ENCODE measurements at regions not wholly inside any gene's neighbourhood (a gene's known extent, or its start where the extent isn't known, plus 50 kb on each side); places are given as distances from the start of the nearest gene placed in this dataset.
"Not testable (repeated sequence)": the region's sequence is repeated elsewhere in the genome, so short reads cannot be mapped to it uniquely, and the experiment has no call there.

DNA sequence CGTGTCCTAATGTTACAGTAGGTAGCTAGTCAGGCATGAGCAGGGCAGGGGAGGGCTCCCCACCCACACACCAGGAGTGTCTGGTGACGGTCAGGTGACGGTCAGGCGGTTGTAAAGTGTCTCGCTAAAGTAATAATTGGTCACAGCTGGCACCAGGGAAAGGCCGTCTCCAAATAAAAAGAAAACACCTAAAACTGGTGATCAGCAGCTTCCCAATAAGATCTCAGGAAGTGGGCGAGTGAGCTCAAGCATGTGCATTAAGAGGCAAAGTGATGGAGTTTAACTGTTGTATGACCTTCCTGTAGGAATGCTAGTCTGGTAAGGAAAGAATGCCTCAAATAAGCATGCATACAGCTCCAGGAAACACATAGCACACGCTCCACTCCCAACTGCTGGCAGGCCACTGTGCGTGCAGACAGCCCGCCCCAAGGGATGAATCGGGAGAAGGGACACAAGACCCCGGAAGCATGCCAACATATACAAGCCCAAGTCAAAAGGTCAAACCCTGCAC, 177.1 kb downstream of the RNF144A start:
- no peak for DNase-seq

DNA sequence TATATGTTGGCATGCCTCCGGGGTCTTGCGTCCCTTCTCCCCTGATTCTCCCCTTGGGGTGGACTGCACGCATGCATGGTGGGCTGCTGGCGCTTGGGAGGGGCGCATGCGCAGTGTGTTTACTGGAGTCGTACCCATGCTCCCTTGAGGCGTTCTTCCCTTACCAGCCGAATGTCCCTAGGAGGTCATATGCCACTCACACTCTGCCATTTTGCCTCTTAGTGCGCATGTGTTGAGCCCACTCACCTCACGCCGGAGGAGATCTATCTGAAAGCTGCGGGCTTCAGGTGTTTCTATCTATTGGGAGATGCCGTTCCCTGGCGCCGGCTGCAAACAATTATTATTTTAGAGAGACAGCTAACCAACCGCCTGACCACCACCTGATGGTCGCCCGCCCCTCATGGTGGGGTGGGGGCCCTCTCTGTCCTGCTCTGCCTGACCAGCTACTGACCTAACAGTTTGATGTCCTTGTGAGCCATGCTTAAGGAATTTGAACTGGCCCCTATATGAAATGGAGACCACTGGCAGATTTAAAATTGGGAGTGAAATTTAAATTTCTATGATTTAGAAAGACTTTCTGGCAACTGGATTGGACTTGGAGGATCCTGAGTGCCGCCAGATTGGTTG, 179.6 kb downstream of the RNF144A start:
- DNase-seq = no peak

DNA sequence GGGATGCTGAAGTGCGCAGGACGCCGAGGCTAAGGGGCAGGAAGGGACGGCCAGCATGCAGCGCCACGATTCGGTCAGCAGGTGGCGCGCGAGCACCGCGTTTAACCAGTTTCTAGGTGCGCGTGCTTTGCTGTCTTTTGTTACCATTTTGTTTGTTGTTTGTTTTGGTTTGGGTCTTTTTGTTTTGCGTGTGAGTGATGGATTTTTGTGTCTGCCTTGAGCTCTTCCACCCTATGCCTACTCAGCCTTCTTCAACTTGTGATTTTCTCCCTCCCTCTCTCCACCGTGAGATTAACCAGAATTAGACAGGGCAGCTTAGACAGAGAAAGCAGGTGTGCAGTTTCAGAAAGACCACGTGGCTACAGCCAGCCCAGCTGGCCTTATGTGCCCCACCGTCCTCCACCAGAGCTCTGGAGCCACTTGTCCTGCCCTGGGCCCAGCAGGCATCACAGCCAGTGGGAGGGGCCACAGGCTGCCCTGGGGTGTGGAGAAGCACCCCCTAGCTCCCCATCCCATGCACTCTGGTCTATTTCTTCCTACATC, 180.2 kb downstream of the RNF144A start:
- DNase-seq = peak; percentile 33 to 69 (median 60)

DNA sequence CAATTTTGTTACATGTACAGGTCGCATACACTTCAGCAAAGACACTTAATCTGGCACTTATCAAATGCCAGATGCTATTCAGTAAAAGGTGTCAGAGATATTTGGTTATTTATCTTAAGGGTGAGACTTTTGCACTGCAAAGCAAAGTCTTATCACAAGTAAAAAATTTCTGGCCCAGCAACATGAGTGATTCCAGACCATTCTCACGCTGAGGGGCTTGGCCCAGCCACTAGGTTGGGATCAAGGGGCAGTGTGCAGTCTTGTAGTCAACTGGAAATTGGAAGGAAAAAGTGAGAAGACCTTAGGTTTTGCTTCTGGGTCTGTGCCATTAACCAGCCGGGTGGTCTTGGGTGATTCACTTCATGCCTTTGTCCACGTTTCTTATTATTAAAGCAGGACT, 181.6 kb downstream of the RNF144A start:
- DNase-seq = no peak

DNA sequence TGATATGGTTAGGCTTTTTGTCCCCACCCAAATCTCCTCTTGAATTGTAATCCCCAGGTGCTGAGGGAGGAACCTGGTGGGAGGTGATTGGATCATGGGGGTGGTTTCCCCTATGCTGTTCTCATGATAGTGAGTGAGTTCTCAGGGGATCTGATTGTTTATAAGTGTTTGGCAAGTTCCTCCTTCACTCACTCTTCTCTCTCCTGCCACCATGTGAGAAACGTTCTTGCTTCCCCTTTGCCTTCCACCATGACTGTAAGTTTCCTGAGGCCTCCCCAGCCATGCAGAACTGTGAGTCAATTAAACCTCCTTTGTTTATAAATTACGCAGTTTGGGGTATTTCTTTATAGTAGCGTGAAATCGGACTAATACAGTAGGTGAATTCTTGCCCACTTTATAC, 182.5 kb downstream of the RNF144A start:
- not testable (repeated sequence) for DNase-seq

DNA sequence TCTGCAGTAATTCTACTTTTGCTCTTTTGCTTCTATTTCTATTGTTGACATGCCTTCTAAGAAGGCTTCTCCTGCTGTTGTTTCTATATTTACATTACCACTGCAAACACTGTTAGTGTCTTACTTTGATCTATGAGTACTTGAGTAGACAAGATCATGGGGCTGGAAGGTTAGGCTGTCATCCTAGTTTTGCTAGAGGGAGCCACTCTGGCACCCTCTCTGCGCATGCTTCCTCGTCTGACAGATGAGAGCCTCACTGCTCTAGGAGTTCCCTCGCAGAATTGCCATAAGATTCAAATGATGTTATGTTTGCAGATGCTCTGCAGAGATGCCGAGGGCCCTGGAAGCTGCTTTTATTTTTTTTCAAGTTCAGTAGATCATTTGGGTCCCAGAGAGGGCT, 185.6 kb downstream of the RNF144A start:
- DNase-seq = no peak

DNA sequence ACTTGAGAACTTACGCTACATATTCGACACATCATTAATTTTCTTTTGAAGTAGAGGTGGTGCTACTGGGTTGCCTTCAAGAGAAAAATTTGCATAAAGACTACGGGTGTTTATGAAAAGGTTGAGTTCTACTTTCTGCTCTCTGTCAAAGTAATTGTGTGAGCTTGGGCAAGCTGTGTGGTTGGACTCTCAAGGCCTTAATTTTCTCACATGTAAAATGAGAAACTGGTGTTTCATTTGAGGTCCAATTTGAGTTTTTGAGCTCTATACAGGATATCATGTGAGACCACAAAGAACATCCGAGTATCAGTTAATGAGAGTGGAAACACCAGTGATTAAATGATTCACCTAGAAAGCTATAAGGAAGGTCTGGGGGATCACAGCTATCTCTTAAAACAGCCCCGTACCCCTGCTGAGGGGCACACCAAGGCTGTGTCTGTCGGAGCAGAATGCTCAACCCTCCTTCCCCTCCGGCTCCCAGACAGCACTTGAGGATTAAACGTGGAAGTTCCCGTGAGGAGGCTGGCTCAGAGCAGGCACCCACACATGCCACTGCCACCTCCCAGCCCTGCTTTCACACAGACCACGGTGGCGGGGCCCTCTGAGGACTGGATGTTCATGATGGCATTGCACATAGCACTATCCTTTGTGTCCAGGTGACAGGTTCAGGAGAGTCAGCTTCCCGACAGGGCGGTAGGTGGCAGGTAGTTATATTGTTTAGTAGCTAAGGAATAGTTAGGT, 191.8 kb downstream of the RNF144A start:
- no peak for DNase-seq

DNA sequence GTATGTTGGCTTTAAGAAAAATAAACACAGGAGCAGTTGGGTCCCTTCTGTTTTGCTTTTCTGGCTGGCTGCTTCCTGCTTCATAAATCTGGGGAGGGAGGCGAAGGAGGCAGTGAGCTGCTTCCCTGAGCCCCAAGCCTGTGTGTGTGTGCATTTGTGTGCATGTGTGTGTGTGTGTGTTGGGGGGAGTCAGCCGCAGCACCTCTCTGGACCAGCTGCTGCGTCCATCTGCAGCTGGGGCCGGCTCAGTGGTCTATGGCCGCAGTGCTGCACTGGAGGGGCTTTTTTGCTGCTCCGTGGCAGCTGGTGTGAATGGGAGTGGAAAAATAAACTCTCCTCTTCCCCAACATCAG, 192.3 kb downstream of the RNF144A start:
- no peak for DNase-seq

DNA sequence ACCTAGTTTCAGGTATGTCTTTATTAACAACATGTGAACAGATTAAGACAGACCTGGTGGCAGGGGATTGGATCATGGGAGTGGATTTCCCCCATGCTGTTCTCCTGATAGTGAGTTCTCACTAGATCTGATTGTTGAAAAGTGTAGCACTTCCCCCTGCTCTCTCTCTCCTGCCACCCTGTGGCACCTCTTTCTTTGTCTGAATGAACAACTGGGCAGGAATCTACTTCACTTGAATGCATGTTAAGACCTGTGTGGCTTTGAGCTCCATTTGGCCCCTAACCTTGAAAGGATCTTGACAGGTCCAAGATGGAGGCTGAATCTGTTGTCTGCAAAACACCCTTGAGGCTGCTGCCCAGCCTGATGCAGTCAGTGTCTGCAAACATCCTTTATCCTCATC, 194.4 kb downstream of the RNF144A start:
- no peak for DNase-seq

DNA sequence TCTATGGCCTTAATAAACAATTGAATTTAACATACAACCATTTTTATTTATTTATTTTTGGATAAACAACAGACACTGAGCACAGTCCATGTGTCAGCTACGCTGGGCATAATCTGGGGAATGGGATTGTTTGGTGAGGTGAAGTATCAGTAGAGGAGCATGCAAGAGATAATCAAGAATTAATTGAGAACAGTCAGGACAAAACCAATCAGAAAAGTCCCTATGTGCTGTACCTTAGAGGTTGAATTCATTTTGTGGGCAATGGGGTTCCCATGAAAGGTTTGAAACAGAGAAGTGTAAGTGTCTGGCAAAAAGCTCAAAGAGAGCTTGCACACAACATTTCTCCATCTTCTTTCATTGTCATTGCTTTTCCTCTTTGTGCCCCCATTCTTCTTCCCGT, 198.2 kb downstream of the RNF144A start:
- DNase-seq = no peak

DNA sequence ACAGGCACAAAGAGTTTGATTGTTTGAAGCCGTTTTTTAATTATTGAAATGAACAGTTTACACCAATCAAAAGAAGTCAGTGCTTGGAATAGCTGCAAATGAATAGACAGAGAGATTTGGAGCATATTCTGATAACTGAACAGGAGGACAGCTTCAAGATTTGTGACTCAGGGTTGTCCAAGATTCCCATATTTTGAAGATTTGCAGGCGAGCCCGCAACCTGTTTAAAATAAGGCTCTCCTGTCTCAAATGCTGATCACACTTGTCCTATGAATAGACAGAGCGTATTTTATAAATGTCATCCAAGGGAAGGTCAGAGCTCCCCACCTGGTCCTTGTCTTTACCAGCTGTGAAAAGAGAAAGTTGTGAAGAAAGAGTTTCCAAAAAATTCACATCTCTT, 198.7 kb downstream of the RNF144A start:
- DNase-seq = no peak

DNA sequence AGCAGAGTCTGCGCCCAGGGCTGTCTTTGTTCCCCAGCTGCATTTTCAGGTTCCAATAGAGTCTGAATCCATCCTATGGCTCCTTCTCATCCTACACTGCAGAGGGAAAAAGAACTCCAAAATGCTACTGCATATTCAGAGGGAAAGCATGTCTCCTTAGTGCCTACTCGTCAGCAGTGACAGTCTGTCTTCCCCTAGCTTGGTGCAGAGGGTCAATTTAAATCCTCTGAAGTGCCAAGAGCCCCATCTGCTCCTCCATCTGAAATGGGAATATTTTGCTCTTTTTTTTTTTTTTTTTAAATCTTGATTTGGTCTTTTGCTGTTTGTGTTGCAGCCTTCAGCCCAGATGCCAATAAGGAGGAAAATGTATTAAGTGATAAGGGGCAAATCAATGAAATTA, 199.3 kb downstream of the RNF144A start:
- no peak for DNase-seq

DNA sequence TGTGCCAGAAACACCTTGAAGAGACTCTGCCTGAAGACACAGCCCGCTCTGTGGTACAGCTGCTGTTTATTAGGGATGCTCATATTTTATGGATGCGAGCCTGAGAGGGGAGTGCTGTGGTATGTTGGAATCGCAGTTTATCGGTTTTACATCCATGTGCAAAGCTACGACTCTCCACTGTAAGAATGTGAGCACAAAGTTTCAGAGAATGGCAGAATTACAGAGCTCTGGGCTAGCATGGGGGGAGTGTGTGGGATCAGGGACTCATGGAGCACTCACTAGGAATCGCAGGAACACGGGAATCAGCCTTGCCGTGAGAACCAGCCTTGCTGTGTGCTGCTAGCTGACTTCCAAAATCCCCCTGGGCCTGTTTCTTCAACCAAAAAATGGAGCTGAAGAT, 199.9 kb downstream of the RNF144A start:
- DNase-seq = no peak

DNA sequence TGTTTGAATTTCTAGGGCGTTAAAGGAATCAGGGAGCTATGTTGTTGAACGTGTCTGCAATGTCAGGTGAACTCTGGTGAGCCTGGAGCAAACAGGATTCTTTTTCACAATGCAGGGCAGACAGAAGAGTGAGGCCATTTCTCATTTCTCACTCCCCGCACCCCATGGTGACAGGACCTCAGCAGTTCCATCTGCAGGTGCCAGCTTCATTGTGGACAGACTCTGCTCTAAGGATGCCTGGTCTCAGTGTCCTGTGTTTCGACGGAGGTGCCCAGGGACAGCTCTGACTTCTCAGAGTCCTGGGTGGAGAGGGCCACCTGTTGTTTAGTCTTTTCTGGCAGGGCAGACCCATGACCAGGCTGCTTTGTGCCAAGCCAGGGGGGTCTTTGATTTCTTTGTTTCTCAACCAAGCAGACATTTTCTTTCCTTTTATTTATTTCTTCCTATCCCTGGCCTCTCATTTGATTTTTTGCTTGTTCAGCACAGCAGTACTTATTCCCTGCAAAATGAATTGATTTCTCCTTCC, 201.5 kb downstream of the RNF144A start:
- DNase-seq = no peak

DNA sequence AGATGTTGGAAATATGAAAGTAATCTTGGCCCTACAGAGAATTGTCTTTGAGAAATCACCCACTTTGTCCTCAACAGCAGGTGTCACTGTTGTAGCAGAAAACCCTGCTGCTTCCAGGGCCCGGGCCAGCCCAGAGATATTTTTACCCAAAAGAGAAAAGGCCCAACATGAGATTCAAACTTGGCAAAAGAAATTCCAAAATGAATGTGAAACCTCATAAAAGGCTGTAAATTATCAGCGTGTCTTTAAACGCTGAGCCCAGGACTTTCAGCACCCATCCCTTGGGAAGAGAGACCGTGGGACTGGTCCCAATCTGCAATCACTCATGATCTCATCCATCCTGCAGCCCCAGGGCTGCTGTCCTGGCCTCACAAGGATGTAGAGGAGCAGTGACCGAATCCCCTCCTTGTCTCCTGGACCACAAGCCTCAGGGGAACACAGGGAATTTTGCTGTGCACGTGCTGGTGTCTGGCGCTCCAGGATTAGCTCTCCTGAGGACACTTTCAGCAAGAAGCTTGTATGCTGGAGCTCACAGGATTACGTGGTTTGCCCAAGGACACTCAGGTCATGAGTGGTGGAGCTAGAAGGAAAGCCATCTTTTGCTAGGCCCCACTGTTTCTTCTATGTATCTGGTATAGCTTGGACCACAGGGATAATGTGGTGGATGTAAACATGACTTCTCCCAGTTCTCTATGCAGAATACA, 202.1 kb downstream of the RNF144A start:
- DNase-seq = no peak

DNA sequence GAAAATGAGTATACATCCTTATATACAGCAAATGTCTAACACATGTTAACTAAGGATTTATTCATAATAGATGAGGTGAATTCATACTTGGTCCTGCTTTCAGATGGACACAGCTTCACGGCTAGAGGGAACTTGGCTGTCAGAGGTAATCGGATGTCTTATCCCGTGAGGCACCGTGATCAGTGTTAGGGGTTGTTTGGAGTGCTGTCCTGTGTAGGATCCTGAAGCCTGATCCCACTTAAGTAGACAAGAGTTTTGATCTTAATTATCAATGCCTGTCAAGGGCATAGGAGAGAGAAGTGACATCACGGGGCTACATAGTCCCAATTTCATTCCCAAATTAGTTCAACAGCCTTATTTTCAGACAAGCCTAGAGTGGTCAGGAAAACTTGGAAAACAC, 204.6 kb downstream of the RNF144A start:
- no peak for DNase-seq

DNA sequence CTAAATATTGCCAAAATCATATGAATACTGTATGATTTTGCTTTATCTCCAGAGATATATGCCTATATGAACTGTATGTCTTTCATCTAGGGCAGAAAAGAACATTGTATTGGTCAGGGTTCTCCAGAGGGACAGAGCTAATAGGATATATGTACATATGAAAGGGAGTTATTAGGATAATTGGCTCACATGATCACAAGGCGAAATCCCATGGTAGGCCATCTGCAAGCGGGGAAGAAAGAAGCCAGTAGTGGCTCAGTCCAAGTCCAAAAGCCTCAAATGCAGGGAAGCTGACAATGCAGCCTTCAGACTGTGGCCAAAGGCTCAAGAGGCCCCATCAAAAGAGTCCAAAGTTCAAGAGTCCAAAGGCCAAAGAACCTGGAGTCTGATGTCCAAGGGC, 209.9 kb downstream of the RNF144A start:
- no peak for DNase-seq

DNA sequence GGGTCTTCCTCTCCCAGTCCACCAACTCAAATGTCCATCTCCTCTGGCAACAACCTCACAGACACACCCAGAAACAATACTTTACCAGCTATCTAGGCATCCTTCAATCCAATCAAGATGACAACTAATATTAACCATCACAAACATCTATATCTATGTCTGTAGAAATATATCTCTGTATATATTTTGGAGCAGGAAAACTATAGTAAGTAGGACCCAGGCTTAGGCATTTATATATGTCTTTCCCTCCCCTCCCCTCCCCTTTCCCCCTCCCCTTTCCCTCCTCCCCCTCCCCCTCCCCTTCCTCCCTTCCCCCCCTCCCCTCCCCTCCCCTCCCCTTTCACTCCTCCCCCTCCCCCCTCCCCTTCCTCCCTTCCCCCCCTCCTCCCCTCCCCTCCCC, 210.5 kb downstream of the RNF144A start:
- no peak for DNase-seq

DNA sequence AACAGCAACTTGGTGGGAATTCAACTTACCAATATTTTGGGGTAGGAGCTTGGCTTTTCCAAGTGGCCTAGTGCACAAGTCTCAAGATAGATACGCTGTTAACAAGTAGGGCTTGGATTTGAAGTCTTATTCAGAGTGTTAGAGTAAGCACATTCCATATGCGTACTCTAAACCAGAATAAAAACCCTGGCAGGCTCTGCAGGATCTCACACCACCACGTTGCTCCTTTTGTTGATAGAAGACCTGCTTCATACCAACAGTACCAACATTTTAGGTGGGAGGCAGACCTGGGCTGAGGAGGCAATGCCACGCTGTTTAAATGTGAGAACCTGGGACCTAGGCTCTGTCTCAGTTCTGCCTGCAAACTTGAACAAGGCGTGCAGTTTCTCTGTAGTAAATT, 214.0 kb downstream of the RNF144A start:
- DNase-seq = no peak

DNA sequence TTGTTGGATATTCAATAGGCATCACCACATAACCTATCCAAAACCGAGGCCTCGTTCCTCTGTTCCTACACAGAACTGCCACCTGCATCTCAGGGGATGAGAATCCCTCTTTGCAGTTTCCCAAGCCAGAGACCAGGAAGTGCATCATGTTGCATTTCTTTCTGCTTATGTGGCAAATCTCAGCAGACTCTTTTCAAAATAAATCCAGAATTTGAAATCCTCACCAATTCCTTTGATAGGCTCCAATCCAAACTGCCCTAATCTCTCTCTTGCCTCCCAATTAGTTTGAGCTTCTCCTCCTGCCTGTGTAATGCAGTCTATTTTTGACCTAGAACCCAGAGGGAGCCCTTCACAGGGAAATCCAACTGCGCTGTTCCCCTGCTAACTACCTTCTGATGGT, 215.5 kb downstream of the RNF144A start:
- no peak for DNase-seq

DNA sequence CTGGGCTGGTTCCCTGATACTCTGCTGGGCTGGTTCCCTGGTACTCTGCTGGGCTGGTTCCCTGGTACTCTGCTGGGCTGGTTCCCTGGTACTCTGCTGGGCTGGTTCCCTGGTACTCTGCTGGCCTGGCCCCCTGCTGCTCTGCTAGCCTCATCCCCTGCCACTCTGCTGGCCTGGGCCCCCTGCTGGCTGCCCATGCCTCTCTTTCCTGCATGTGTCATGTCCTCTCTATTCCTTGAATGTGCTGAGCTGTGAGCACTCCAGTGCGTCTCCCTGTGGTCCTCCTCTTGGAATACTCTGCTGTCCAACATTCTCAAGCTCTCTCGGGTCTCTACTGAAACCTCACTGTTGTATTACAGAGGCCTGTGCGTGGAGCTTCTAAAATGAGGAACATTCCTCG, 216.3 kb downstream of the RNF144A start:
- no peak for DNase-seq

DNA sequence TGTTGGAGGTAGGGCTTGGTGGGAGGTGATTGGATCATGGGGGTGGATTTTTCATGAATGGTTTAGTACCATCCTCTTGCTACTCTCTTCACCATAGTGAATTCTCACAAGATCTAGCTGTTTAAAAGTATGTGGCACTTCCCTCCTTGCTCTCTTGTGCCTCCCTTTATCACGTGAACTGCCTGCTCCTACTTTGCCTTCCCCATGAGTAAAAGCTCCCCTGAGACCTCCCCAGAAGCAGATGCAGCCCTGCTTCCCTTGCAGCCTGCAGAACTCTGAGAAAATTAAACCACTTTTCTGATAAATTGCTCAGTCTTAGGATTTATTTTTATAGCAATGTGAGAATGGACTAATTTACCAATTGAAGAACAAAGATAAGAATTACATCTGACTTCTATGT, 223.1 kb downstream of the RNF144A start:
- no peak for DNase-seq

DNA sequence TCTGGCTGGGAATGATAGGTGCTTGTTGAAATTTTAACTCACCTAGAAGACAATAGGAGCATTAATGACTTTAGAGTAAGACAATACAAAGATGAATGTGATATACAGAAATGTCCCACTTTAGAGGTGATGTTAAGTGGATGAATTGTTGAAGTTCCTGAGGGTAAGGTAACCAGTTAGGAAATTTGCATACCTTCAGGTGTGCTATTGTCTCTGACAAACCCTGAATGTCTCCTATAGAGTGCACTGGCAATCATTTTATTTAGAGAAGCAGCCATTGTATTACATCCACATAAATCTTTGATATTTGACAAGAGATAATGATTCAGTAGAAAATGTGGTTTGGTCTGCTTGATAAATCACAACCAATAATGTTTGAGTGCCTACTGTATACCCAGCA, 228.5 kb downstream of the RNF144A start:
- DNase-seq = no peak

DNA sequence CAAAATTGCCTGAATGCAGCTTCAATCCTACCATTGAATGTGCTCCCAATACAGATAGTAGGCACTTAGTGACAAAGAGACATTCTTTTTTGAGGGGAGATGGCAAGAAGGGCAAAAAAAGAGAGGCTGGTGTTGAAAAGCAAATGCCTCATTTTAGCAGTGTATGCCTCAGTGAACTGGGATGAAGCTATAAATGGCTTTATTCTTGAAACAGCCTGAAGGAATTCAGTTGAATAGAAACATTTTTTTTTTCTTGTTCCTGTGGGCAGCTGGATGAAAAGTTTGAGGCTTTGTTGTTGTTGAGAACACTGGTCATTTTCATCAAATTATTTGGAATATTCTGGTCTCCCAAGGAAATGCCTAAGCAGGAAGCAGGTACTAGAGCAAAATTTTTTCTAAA, 228.9 kb downstream of the RNF144A start:
- no peak for DNase-seq
